Putamen (tissue), 1 donor: ENCODE measurements at regions not wholly inside any gene's neighbourhood (a gene's known extent, or its start where the extent isn't known, plus 50 kb on each side); places are given as distances from the start of the nearest gene placed in this dataset.

Experiments
- DNase-seq: peaks from one replicate; pipeline ENCODE4 v3.0.0-alpha.2; 2016; ENCODE audit warnings: low spot score

- DNase-seq, result no peak
Observed at GRCh38 chr9:16342246-16343020, 528.0 kb downstream of the BNC2 start.

GRCh38 chr9:16343249-16344237, 526.9 kb downstream of the BNC2 start:
- DNase-seq, result no peak

- DNase-seq, result no peak
Observed at GRCh38 chr9:16344343-16344742, 526.1 kb downstream of the BNC2 start.

GRCh38 chr9:16345902-16346301, 524.6 kb downstream of the BNC2 start:
- DNase-seq, result no peak

- DNase-seq, result no peak
Observed at GRCh38 chr9:16347886-16348285, 522.6 kb downstream of the BNC2 start.

- DNase-seq, result no peak
Observed at GRCh38 chr9:16348531-16348930, 521.9 kb downstream of the BNC2 start.

- no peak for DNase-seq
Observed at GRCh38 chr9:16352251-16352650, 518.2 kb downstream of the BNC2 start.

GRCh38 chr9:16352791-16353401, 517.6 kb downstream of the BNC2 start:
- DNase-seq, result no peak

- DNase-seq, result no peak
Observed at GRCh38 chr9:16356196-16356765, 514.2 kb downstream of the BNC2 start.

- no peak for DNase-seq
Observed at GRCh38 chr9:16357828-16358227, 512.6 kb downstream of the BNC2 start.

- DNase-seq, result no peak
Observed at GRCh38 chr9:16358751-16359150, 511.7 kb downstream of the BNC2 start.
